ENCODE measurements at regions not wholly inside any gene's neighbourhood (a gene's known extent, or its start where the extent isn't known, plus 50 kb on each side); places are given as distances from the start of the nearest gene placed in this dataset.

- Mint-ChIP-seq H3K4me3 (no peak overlapping the region), H3K36me3 (peaks cover 4% of the 10 kb centered on the region), H3K9me3 (ENCODE audit: low read depth) (no peaks in the 10 kb centered on the region), H3K4me1 (ENCODE audit: low read depth) (no peaks in the 10 kb centered on the region), H3K27ac (no peak overlapping the region), H3K27me3 (no peaks in the 10 kb centered on the region)
Measured at GRCh38 chr5:68911840-68912690, 181.7 kb upstream of the SLC30A5 start.

- peaks cover 3% of the 10 kb centered on the region for H3K36me3 Mint-ChIP-seq
- no peak overlapping the region for H3K4me3 Mint-ChIP-seq
- H3K4me1 Mint-ChIP-seq (ENCODE audit: low read depth), result no peaks in the 10 kb centered on the region
- H3K27me3 Mint-ChIP-seq, result no peaks in the 10 kb centered on the region
- peaks cover 5% of the 10 kb centered on the region for H3K9me3 Mint-ChIP-seq (ENCODE audit: low read depth)
- H3K27ac Mint-ChIP-seq, result no peak overlapping the region
Measured at GRCh38 chr5:68915079-68915478, 178.7 kb upstream of the SLC30A5 start.

GRCh38 chr5:68918306-68918705, 175.5 kb upstream of the SLC30A5 start:
- Mint-ChIP-seq H3K9me3 (ENCODE audit: low read depth) (peaks cover 5% of the 10 kb centered on the region), H3K27ac (no peak overlapping the region), H3K4me1 (ENCODE audit: low read depth) (no peaks in the 10 kb centered on the region), H3K27me3 (no peaks in the 10 kb centered on the region), H3K36me3 (no peaks in the 10 kb centered on the region), H3K4me3 (no peak overlapping the region)

- H3K36me3 Mint-ChIP-seq, result no peaks in the 10 kb centered on the region
- no peaks in the 10 kb centered on the region for H3K27me3 Mint-ChIP-seq
- H3K4me3 Mint-ChIP-seq, result no peak overlapping the region
- H3K27ac Mint-ChIP-seq, result no peak overlapping the region
- no peaks in the 10 kb centered on the region for H3K4me1 Mint-ChIP-seq (ENCODE audit: low read depth)
- H3K9me3 Mint-ChIP-seq (ENCODE audit: low read depth), result peaks cover 5% of the 10 kb centered on the region
Measured at GRCh38 chr5:68919988-68920490, 173.8 kb upstream of the SLC30A5 start.

- H3K36me3 Mint-ChIP-seq, result no peaks in the 10 kb centered on the region
- H3K9me3 Mint-ChIP-seq (ENCODE audit: low read depth), result peaks cover 5% of the 10 kb centered on the region
- no peaks in the 10 kb centered on the region for H3K27me3 Mint-ChIP-seq
- no peaks in the 10 kb centered on the region for H3K4me1 Mint-ChIP-seq (ENCODE audit: low read depth)
- no peak overlapping the region for H3K27ac Mint-ChIP-seq
- no peak overlapping the region for H3K4me3 Mint-ChIP-seq
Measured at GRCh38 chr5:68920888-68921287, 172.9 kb upstream of the SLC30A5 start.

- Mint-ChIP-seq H3K4me1 (ENCODE audit: low read depth) (no peaks in the 10 kb centered on the region), H3K27me3 (no peaks in the 10 kb centered on the region), H3K9me3 (ENCODE audit: low read depth) (peaks cover 5% of the 10 kb centered on the region), H3K4me3 (no peak overlapping the region), H3K36me3 (no peaks in the 10 kb centered on the region), H3K27ac (no peak overlapping the region)
Measured at GRCh38 chr5:68922172-68922987, 171.4 kb upstream of the SLC30A5 start.

GRCh38 chr5:68924481-68925145, 169.2 kb upstream of the SLC30A5 start:
- H3K4me1 Mint-ChIP-seq (ENCODE audit: low read depth), result no peaks in the 10 kb centered on the region

GRCh38 chr5:68928617-68929302, 165.1 kb upstream of the SLC30A5 start:
- Mint-ChIP-seq H3K36me3 (peaks cover 3% of the 10 kb centered on the region), H3K27ac (no peak overlapping the region), H3K4me3 (no peak overlapping the region), H3K27me3 (no peaks in the 10 kb centered on the region), H3K9me3 (ENCODE audit: low read depth) (peaks cover 16% of the 10 kb centered on the region), H3K4me1 (ENCODE audit: low read depth) (no peaks in the 10 kb centered on the region)

More at GRCh38 chr5:68924481-68925145, 169.2 kb upstream of the SLC30A5 start:
- H3K36me3 Mint-ChIP-seq, result no peaks in the 10 kb centered on the region
- no peak overlapping the region for H3K4me3 Mint-ChIP-seq
- no peaks in the 10 kb centered on the region for H3K27me3 Mint-ChIP-seq
- H3K27ac Mint-ChIP-seq, result no peak overlapping the region
- no peaks in the 10 kb centered on the region for H3K9me3 Mint-ChIP-seq (ENCODE audit: low read depth)

- Mint-ChIP-seq H3K9me3 (ENCODE audit: low read depth) (peaks cover 16% of the 10 kb centered on the region), H3K36me3 (peaks cover 5% of the 10 kb centered on the region), H3K27ac (no peak overlapping the region), H3K4me1 (ENCODE audit: low read depth) (no peaks in the 10 kb centered on the region), H3K27me3 (no peaks in the 10 kb centered on the region), H3K4me3 (no peak overlapping the region)
Measured at GRCh38 chr5:68930139-68930538, 163.7 kb upstream of the SLC30A5 start.

- peaks cover 5% of the 10 kb centered on the region for H3K36me3 Mint-ChIP-seq
- H3K27ac Mint-ChIP-seq, result no peak overlapping the region
- H3K4me1 Mint-ChIP-seq (ENCODE audit: low read depth), result no peaks in the 10 kb centered on the region
- H3K27me3 Mint-ChIP-seq, result no peaks in the 10 kb centered on the region
- peaks cover 20% of the 10 kb centered on the region for H3K9me3 Mint-ChIP-seq (ENCODE audit: low read depth)
- H3K4me3 Mint-ChIP-seq, result no peak overlapping the region
Measured at GRCh38 chr5:68932830-68933434, 160.9 kb upstream of the SLC30A5 start.

GRCh38 chr5:68942169-68942568, 151.6 kb upstream of the SLC30A5 start:
- H3K4me1 Mint-ChIP-seq (ENCODE audit: low read depth), result no peaks in the 10 kb centered on the region
- H3K4me3 Mint-ChIP-seq, result no peak overlapping the region
- H3K27ac Mint-ChIP-seq, result no peak overlapping the region
- H3K36me3 Mint-ChIP-seq, result peaks cover 2% of the 10 kb centered on the region
- H3K27me3 Mint-ChIP-seq, result peaks cover 1% of the 10 kb centered on the region
- peaks cover 3% of the 10 kb centered on the region for H3K9me3 Mint-ChIP-seq (ENCODE audit: low read depth)

GRCh38 chr5:68946728-68947127, 147.1 kb upstream of the SLC30A5 start:
- Mint-ChIP-seq H3K9me3 (ENCODE audit: low read depth) (peaks cover 3% of the 10 kb centered on the region), H3K36me3 (no peaks in the 10 kb centered on the region), H3K27ac (no peak overlapping the region), H3K4me3 (no peak overlapping the region), H3K4me1 (ENCODE audit: low read depth) (no peaks in the 10 kb centered on the region), H3K27me3 (peaks cover 3% of the 10 kb centered on the region)

GRCh38 chr5:68947986-68948385, 145.8 kb upstream of the SLC30A5 start:
- Mint-ChIP-seq H3K4me3 (no peak overlapping the region), H3K4me1 (ENCODE audit: low read depth) (no peaks in the 10 kb centered on the region), H3K9me3 (ENCODE audit: low read depth) (peaks cover 3% of the 10 kb centered on the region), H3K27me3 (peaks cover 3% of the 10 kb centered on the region), H3K27ac (no peak overlapping the region), H3K36me3 (no peaks in the 10 kb centered on the region)

- H3K27ac Mint-ChIP-seq, result no peak overlapping the region
- no peak overlapping the region for H3K4me3 Mint-ChIP-seq
- H3K4me1 Mint-ChIP-seq (ENCODE audit: low read depth), result no peaks in the 10 kb centered on the region
Measured at GRCh38 chr5:68949256-68949655, 144.6 kb upstream of the SLC30A5 start.

More at GRCh38 chr5:68949256-68949655, 144.6 kb upstream of the SLC30A5 start:
- H3K9me3 Mint-ChIP-seq (ENCODE audit: low read depth), result no peaks in the 10 kb centered on the region
- peaks cover 3% of the 10 kb centered on the region for H3K27me3 Mint-ChIP-seq
- no peaks in the 10 kb centered on the region for H3K36me3 Mint-ChIP-seq
